Smooth muscle cell (in vitro differentiated cells): ENCODE measurements at regions not wholly inside any gene's neighbourhood (a gene's known extent, or its start where the extent isn't known, plus 50 kb on each side); places are given as distances from the start of the nearest gene placed in this dataset.

ENCODE experiments used
- DNase-seq: peaks from one replicate; lab custom pipeline; 2025; ENCODE audit not compliant: unreplicated experiment; lab: John Stamatoyannopoulos, UW
- H2AFZ ChIP-seq: fragments of 200-600 bp; sonication (generic); 2 replicates; pipeline ENCODE4 v1.6.0; 2016; ENCODE audit warnings: antibody characterized with exemption, low read depth, mild to moderate bottlenecking
- H3F3A ChIP-seq: fragments of 200-600 bp; sonication (generic); 2 replicates; pipeline ENCODE4 v1.6.0; 2017; ENCODE audit warnings: antibody characterized with exemption, low read depth
- H3K27ac ChIP-seq: fragments of 200-600 bp; sonication (generic); 2 replicates; pipeline ENCODE4 v1.5.1; 2016; ENCODE audit warnings: low read depth, mild to moderate bottlenecking
- H3K27me3 ChIP-seq: fragments of 200-600 bp; sonication (generic); 2 replicates; pipeline ENCODE4 v1.6.1; 2016; ENCODE audit warnings: low read depth, mild to moderate bottlenecking
- H3K36me3 ChIP-seq: fragments of 200-600 bp; sonication (generic); 2 replicates; pipeline ENCODE4 v1.5.1; 2016; ENCODE audit warnings: low read depth
- H3K4me1 ChIP-seq: fragments of 200-600 bp; sonication (generic); 2 replicates; pipeline ENCODE4 v1.5.1; 2016; ENCODE audit warnings: low read depth
- H3K4me2 ChIP-seq: fragments of 200-600 bp; sonication (generic); 2 replicates; pipeline ENCODE4 v1.6.0; 2016; ENCODE audit warnings: mild to moderate bottlenecking
- H3K4me3 ChIP-seq: fragments of 200-600 bp; sonication (generic); 2 replicates; pipeline ENCODE4 v1.5.1; 2016; ENCODE audit warnings: mild to moderate bottlenecking
- H3K79me2 ChIP-seq: fragments of 200-600 bp; sonication (generic); 2 replicates; pipeline ENCODE4 v1.6.0; 2016; ENCODE audit warnings: low read depth, mild to moderate bottlenecking
- H3K9ac ChIP-seq: fragments of 200-600 bp; sonication (generic); 2 replicates; pipeline ENCODE4 v1.6.0; 2016; ENCODE audit warnings: low read depth
- H3K9me3 ChIP-seq: fragments of 200-600 bp; sonication (generic); replicated peaks from 2 replicates; pipeline ENCODE4 v1.5.1; 2016; ENCODE audit warnings: low read depth
- H4K20me1 ChIP-seq: fragments of 200-600 bp; sonication (generic); 2 replicates; pipeline ENCODE4 v1.6.0; 2016; ENCODE audit warnings: low read depth
- CTCF ChIP-seq: fragments of 200-600 bp; sonication (generic); IDR thresholded peaks from 2 replicates; pipeline ENCODE4 v1.5.1; 2017; ENCODE audit warnings: borderline replicate concordance, mild to moderate bottlenecking, antibody characterized with exemption; ENCODE audit not compliant: insufficient read depth, poor library complexity, severe bottlenecking
- WGBS: methylation state at CpG from one replicate; pipeline ENCODE4 v1.1.7; 2016; ENCODE audit warnings: low lambda C conversion rate; 5-methylcytosine and 5-hydroxymethylcytosine counted together

- DNase-seq = no peak
- WGBS = 52% methylated on average over 1 of the region's 1 CpG
These were observed 71.6 kb upstream of the CLCN4 start for GRCh38 chrX:10085223-10085622.

GRCh38 chrX:10086676-10087075 lies 70.1 kb upstream of the CLCN4 start:
- no peaks in the 10 kb centered on the region for H3K79me2 ChIP-seq
- no peak overlapping the region for H2AFZ ChIP-seq
- 87% methylated on average over 8 of the region's 8 CpGs for WGBS
- H3K4me3 ChIP-seq = no peak overlapping the region
- no peaks in the 10 kb centered on the region for H3K4me1 ChIP-seq
- no peaks in the 10 kb centered on the region for H4K20me1 ChIP-seq
- H3K9ac ChIP-seq = no peak overlapping the region
- no peak for DNase-seq
- no peak overlapping the region for H3K4me2 ChIP-seq
- no peaks in the 10 kb centered on the region for H3K9me3 ChIP-seq
- no peak for TF ChIP-seq CTCF
- no peaks in the 10 kb centered on the region for H3F3A ChIP-seq
- no peaks in the 10 kb centered on the region for H3K36me3 ChIP-seq
- no peak overlapping the region for H3K27ac ChIP-seq
- H3K27me3 ChIP-seq = no peaks in the 10 kb centered on the region

More at GRCh38 chrX:10085223-10085622, 71.6 kb upstream of the CLCN4 start:
- H3K27ac ChIP-seq = no peak overlapping the region
- H3K4me2 ChIP-seq = no peak overlapping the region
- no peak overlapping the region for H3K9ac ChIP-seq
- no peaks in the 10 kb centered on the region for H3F3A ChIP-seq
- no peaks in the 10 kb centered on the region for H3K9me3 ChIP-seq
- no peak for TF ChIP-seq CTCF
- no peak overlapping the region for H3K4me3 ChIP-seq
- no peaks in the 10 kb centered on the region for H3K79me2 ChIP-seq
- H3K36me3 ChIP-seq = no peaks in the 10 kb centered on the region
- no peaks in the 10 kb centered on the region for H4K20me1 ChIP-seq
- no peaks in the 10 kb centered on the region for H3K4me1 ChIP-seq
- H2AFZ ChIP-seq = no peak overlapping the region
- no peaks in the 10 kb centered on the region for H3K27me3 ChIP-seq

- Histone ChIP-seq H3K79me2 (no peaks in the 10 kb centered on the region), H3F3A (no peaks in the 10 kb centered on the region), H3K9ac (no peak overlapping the region), H3K27me3 (no peaks in the 10 kb centered on the region), H3K4me2 (no peak overlapping the region), H2AFZ (no peak overlapping the region), H4K20me1 (no peaks in the 10 kb centered on the region), H3K4me3 (no peak overlapping the region), H3K4me1 (no peaks in the 10 kb centered on the region), H3K36me3 (no peaks in the 10 kb centered on the region), H3K9me3 (no peaks in the 10 kb centered on the region), H3K27ac (no peak overlapping the region)
- TF ChIP-seq CTCF = no peak
- no peak for DNase-seq
- 88% methylated on average over 9 of the region's 9 CpGs for WGBS
These were observed 69.4 kb upstream of the CLCN4 start for GRCh38 chrX:10087391-10087790.

- Histone ChIP-seq H2AFZ (no peak overlapping the region), H3K4me3 (no peak overlapping the region), H3K36me3 (no peaks in the 10 kb centered on the region), H4K20me1 (no peaks in the 10 kb centered on the region), H3F3A (no peaks in the 10 kb centered on the region), H3K27me3 (no peaks in the 10 kb centered on the region), H3K4me2 (no peak overlapping the region), H3K4me1 (no peaks in the 10 kb centered on the region), H3K79me2 (no peaks in the 10 kb centered on the region), H3K9me3 (no peaks in the 10 kb centered on the region), H3K27ac (no peak overlapping the region), H3K9ac (no peak overlapping the region)
- DNase-seq = no peak
- 92% methylated on average over 3 of the region's 3 CpGs for WGBS
- TF ChIP-seq CTCF = no peak
These were observed 67.4 kb upstream of the CLCN4 start for GRCh38 chrX:10089378-10089795.
